GM18867 (cell line): ENCODE measurements at regions not wholly inside any gene's neighbourhood (a gene's known extent, or its start where the extent isn't known, plus 50 kb on each side); places are given as distances from the start of the nearest gene placed in this dataset.

Experiments used
- ATAC-seq: cut with Tn5 transposase; IDR thresholded peaks from one replicate; pipeline ENCODE4 v1.9.1; 2021; ENCODE audit warnings: mild to moderate bottlenecking, moderate library complexity; ENCODE audit not compliant: unreplicated experiment

- ATAC-seq, result no peak
Measured at GRCh38 chr1:234666761-234667160, 56.8 kb upstream of the IRF2BP2 start.

DNA sequence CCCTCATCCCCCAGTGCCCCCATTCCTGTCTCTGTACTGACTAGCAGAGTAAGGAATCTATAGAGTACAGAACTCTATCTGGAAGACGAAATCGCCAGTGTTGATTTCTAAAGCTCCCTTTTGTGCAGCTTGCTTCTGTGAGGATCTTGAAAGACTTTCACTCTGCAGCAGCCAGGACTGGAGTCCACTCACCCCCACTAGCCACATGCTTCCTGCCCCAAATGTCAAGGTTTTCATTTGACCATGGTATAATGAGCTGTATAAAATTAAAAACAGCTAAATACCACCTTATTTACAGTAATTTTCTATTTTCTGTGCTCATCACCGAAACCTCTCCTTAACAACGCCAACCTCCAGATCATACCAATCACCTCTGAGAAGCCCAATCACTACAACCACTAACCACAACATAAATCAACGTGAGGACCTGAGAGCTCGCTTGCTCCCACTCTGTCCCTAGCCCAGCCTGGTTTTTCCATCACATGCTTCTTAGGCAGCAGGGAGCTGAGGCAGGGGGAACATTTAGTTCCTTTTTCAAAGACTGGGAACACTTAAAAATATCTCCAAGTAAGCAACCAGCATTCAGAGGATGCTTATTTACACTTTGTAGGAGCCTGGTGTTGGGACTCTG is 56.1 kb upstream of the IRF2BP2 start:
- no peak for ATAC-seq

DNA sequence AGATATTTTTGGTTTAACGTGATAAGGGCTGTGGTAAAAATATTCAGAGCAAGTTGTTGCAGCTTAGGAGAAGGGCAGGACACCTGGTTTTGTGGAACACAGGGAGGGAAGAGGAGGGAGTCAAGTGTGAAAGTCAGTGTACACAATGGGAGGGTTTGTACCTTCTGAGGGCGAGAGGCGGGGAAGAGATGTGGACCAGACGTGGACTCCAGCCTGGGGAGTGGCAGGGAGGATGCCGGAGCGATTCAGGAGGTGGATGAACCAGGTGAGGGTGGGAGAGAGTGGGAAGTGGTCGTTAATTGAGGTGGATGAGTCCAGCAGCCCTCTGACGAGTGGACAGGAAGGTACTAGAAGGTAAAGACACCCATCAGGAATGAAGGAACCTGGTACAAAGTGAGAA is 52.2 kb upstream of the IRF2BP2 start:
- ATAC-seq, result no peak

DNA sequence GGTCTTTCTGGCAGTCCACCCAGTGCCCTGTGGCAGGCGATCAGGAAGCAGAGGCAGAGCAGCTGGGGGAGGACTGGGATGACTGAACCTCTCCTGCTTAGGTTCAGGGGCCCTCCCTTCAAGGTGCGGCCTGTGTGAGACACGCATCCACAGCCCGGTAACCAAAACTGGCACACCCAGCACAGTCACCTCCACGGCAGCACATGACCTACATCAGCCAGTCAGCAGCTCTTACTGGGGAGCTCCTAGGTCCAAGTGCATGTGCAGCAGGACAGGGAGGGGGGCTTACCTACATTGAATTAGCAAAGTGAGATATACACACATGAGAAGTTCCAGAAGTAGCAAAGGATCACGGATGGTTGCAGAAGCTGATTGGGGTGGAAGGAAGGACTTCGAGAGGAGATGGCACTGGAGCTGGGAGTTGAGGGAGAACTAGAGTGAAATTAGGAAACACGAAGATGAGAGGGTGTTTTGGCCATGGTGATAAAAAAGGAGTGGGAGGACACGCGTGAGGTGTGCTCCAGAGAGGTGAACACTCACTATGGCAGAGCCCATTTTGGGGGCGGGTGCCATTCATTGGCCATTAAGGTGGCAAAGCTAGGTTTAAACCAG is 51.4 kb upstream of the IRF2BP2 start:
- ATAC-seq, result no peak

DNA sequence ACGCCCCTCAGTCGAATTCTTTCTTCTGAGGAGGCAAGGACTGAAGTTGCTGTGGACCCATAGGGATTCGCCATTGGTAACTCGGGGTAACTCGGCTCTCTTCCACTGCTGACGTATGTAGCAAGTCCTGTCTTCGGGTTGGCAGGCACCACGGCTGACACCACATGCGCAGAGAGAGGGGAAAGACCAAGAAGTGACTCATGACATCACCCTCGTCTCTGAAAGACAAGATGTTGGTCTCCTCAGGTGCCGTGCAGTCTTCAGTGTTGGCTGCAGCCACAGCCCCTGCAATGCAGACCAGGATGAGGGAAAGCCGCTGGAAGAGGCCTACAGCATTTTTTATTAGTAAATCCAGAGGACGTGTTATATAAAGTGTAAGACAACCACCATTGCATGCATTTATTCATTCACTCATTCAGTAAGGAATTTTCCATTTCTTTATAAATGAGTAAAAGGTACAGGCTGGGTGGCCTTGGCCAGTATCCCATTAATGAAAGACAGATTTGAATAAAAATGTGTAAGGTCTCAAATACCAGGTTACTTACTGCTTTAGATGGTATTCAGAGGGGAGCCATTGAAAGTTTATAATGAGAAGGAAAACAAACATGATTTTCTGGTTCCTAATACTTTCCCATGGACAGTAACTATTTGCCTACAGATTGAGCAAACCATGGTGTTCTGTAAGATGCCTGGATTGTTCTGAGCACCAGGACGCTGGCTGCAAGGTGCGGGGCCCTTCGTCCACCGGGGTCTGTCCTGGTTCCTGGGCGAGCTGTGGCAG is 50.7 kb upstream of the IRF2BP2 start:
- no peak for ATAC-seq
